ENCODE measurements at regions not wholly inside any gene's neighbourhood (a gene's known extent, or its start where the extent isn't known, plus 50 kb on each side); places are given as distances from the start of the nearest gene placed in this dataset.
"Not testable (repeated sequence)": the region's sequence is repeated elsewhere in the genome, so short reads cannot be mapped to it uniquely, and the experiment has no call there.

GRCh38 chr3:95586754-95587153 lies 1227.6 kb upstream of the EPHA6 start:
- Mint-ChIP-seq H3K4me1 (no peaks in the 10 kb centered on the region), H3K27ac (no peak overlapping the region), H3K9me3 (peaks cover 0 to 28% (median 2%) of the 10 kb centered on the region in 7 donors), H3K27me3 (ENCODE audit: low read depth in 3 of 3) (peaks cover 0 to 2% (median 0%) of the 10 kb centered on the region in 3 donors), H3K36me3 (no peaks in the 10 kb centered on the region), H3K4me3 (no peak overlapping the region)
- no peaks in the 10 kb centered on the region for H3K27me3 ChIP-seq (ENCODE audit: control insufficient read depth in 2 of 2, insufficient read depth in 2 of 2, low read length in 2 of 2)
- TF ChIP-seq CTCF (IDR thresholded peaks at IDR 0.05): no peak
- 82% methylated on average over 2 of the region's 2 CpGs for WGBS (ENCODE audit: insufficient coverage)
- intact Hi-C loops (cut with micrococcal nuclease): no loop called here
- H3K79me2 ChIP-seq (ENCODE audit: insufficient read depth, low read length): no peaks in the 10 kb centered on the region
- no peaks in the 10 kb centered on the region for H4K20me1 ChIP-seq (ENCODE audit: insufficient read depth, low read length)
- no peaks in the 10 kb centered on the region for H3K36me3 ChIP-seq (replicated peaks in 1 of 2; ENCODE audit: control insufficient read depth in 1 of 2, insufficient read depth in 2 of 2, low read length in 2 of 2)
- H3K4me1 ChIP-seq (ENCODE audit: control insufficient read depth in 1 of 2, insufficient read depth in 2 of 2, low read length in 2 of 2): no peaks in the 10 kb centered on the region
- H3K9ac ChIP-seq (ENCODE audit: insufficient read depth, low read length, poor library complexity, severe bottlenecking): no peak overlapping the region
- H3K4me3 ChIP-seq (replicated peaks in 1 of 3; ENCODE audit: low read depth in 2 of 3, low read length in 3 of 3): no peak overlapping the region
- peaks cover 0 to 12% of the 10 kb centered on the region in 2 donors for H3K9me3 ChIP-seq (replicated peaks in 1 of 2; ENCODE audit: control insufficient read depth in 1 of 2, insufficient read depth in 1 of 2, low read length in 2 of 2)
- no peak for DNase-seq
- H3K4me2 ChIP-seq (replicated peaks; ENCODE audit: extremely low read depth, low read length, poor library complexity, severe bottlenecking): no peak overlapping the region
- H2AFZ ChIP-seq (ENCODE audit: insufficient read depth, low read depth, low read length, poor library complexity, severe bottlenecking): no peak overlapping the region
- no peak overlapping the region for H3K27ac ChIP-seq (ENCODE audit: low read depth in 1 of 2, low read length in 2 of 2)

- intact Hi-C loops (cut with micrococcal nuclease); H3K27ac ChIP-seq (ENCODE audit: low read depth in 1 of 2, low read length in 2 of 2); H3K4me1 Mint-ChIP-seq; H3K27ac Mint-ChIP-seq; H3K4me3 Mint-ChIP-seq; H3K4me1 ChIP-seq (ENCODE audit: control insufficient read depth in 1 of 2, insufficient read depth in 2 of 2, low read length in 2 of 2); H3K27me3 ChIP-seq (ENCODE audit: control insufficient read depth in 2 of 2, insufficient read depth in 2 of 2, low read length in 2 of 2); H4K20me1 ChIP-seq (ENCODE audit: insufficient read depth, low read length); H3K4me2 ChIP-seq (replicated peaks; ENCODE audit: extremely low read depth, low read length, poor library complexity, severe bottlenecking); H2AFZ ChIP-seq (ENCODE audit: insufficient read depth, low read depth, low read length, poor library complexity, severe bottlenecking); H3K4me3 ChIP-seq (replicated peaks in 1 of 3; ENCODE audit: low read depth in 2 of 3, low read length in 3 of 3); H3K27me3 Mint-ChIP-seq (ENCODE audit: low read depth in 3 of 3); H3K36me3 Mint-ChIP-seq; DNase-seq; H3K36me3 ChIP-seq (replicated peaks in 1 of 2; ENCODE audit: control insufficient read depth in 1 of 2, insufficient read depth in 2 of 2, low read length in 2 of 2); H3K79me2 ChIP-seq (ENCODE audit: insufficient read depth, low read length); H3K9ac ChIP-seq (ENCODE audit: insufficient read depth, low read length, poor library complexity, severe bottlenecking): not testable (repeated sequence)
- 19% methylated on average over 3 of the region's 8 CpGs for WGBS (ENCODE audit: insufficient coverage)
- H3K9me3 Mint-ChIP-seq: peaks cover 0 to 32% (median 2%) of the 10 kb centered on the region in 7 donors
- H3K9me3 ChIP-seq (replicated peaks in 1 of 2; ENCODE audit: control insufficient read depth in 1 of 2, insufficient read depth in 1 of 2, low read length in 2 of 2): peaks cover 0 to 12% of the 10 kb centered on the region in 2 donors
Observed at GRCh38 chr3:95587641-95588040, 1226.8 kb upstream of the EPHA6 start.

All from CD14-positive monocyte (primary cell).